Ishikawa (cell line): ENCODE measurements at regions not wholly inside any gene's neighbourhood (a gene's known extent, or its start where the extent isn't known, plus 50 kb on each side); places are given as distances from the start of the nearest gene placed in this dataset.

ENCODE experiments used
- CEBPB ChIP-seq: IDR thresholded peaks from 2 replicates; pipeline ENCODE4 v1.6.1; 2012
- CREB1 ChIP-seq: IDR thresholded peaks from 2 replicates; pipeline ENCODE4 v1.6.1; 2012; ENCODE audit warnings: low read depth
- EGR1 ChIP-seq: IDR thresholded peaks from 2 replicates; pipeline ENCODE4 v1.6.1; 2012
- EP300 ChIP-seq: IDR thresholded peaks from 2 replicates; pipeline ENCODE4 v1.6.1; 2012; ENCODE audit warnings: borderline replicate concordance
- FOXM1 ChIP-seq: IDR thresholded peaks from 2 replicates; pipeline ENCODE4 v1.6.1; 2012; ENCODE audit warnings: low read depth, borderline replicate concordance
- NFIC ChIP-seq: IDR thresholded peaks from 2 replicates; pipeline ENCODE4 v1.6.1; 2012
- RAD21 ChIP-seq: IDR thresholded peaks from 2 replicates; pipeline ENCODE4 v1.6.1; 2012; ENCODE audit warnings: low read depth
- TAF1 ChIP-seq: IDR thresholded peaks from 2 replicates; pipeline ENCODE4 v1.6.1; 2012; ENCODE audit warnings: low read depth, mild to moderate bottlenecking
- TCF12 ChIP-seq: IDR thresholded peaks from 2 replicates; pipeline ENCODE4 v1.6.1; 2012; ENCODE audit warnings: low read depth
- TEAD4 ChIP-seq: IDR thresholded peaks from 2 replicates; pipeline ENCODE4 v1.6.1; 2012
- YY1 ChIP-seq: IDR thresholded peaks from 2 replicates; pipeline ENCODE4 v1.6.1; 2012; ENCODE audit warnings: low read depth
- ZBTB7A ChIP-seq: IDR thresholded peaks from 2 replicates; pipeline ENCODE4 v1.6.1; 2012; ENCODE audit warnings: low read depth
- TF ChIP-seq, protein P1 (sequence below): IDR thresholded peaks from 2 replicates; pipeline ENCODE4 v1.6.1; 2012
- TF ChIP-seq, protein P2 (sequence below): IDR thresholded peaks from 2 replicates; pipeline ENCODE4 v1.6.1; 2012; ENCODE audit warnings: low read depth, mild to moderate bottlenecking
- TF ChIP-seq, protein P3 (sequence below): IDR thresholded peaks from 2 replicates; pipeline ENCODE4 v1.6.1; 2012

DNA sequence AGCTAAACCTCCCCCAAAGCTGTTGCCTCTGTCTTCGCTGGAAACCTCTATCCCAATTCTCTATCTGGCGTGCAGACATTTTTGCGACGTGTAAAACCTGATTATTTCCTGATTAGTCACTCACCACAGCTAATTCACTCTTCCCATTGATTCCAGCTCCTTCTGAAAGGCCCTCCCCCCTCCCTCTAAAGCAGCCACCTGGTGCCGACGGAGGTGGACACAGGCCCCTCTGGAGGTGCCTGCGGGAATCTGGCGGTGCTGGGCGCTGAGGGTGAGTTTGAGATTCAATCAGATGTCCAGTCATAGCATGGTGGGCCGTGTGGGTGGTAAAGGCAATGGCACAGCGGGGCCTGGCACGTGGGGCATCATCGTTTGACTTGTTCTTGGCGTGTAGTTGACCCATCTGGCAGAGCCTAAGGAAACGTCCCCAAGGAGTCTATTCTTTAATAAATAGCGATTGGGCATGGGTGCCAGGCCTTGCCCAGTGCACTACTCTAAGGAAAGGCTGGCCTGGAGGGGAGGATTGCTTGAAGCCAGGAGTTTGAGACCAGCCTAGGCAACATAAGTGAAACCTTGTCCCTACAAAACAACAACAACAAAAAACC lies 271.1 kb upstream of the MVB12B start:
- TF ChIP-seq CREB1 (no peak), TCF12 (no peak), RAD21 (no peak), EP300 (no peak), YY1 (no peak)
- TF ChIP-seq, protein P1, sequence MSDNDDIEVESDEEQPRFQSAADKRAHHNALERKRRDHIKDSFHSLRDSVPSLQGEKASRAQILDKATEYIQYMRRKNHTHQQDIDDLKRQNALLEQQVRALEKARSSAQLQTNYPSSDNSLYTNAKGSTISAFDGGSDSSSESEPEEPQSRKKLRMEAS: no peak
- TF ChIP-seq, protein P2, sequence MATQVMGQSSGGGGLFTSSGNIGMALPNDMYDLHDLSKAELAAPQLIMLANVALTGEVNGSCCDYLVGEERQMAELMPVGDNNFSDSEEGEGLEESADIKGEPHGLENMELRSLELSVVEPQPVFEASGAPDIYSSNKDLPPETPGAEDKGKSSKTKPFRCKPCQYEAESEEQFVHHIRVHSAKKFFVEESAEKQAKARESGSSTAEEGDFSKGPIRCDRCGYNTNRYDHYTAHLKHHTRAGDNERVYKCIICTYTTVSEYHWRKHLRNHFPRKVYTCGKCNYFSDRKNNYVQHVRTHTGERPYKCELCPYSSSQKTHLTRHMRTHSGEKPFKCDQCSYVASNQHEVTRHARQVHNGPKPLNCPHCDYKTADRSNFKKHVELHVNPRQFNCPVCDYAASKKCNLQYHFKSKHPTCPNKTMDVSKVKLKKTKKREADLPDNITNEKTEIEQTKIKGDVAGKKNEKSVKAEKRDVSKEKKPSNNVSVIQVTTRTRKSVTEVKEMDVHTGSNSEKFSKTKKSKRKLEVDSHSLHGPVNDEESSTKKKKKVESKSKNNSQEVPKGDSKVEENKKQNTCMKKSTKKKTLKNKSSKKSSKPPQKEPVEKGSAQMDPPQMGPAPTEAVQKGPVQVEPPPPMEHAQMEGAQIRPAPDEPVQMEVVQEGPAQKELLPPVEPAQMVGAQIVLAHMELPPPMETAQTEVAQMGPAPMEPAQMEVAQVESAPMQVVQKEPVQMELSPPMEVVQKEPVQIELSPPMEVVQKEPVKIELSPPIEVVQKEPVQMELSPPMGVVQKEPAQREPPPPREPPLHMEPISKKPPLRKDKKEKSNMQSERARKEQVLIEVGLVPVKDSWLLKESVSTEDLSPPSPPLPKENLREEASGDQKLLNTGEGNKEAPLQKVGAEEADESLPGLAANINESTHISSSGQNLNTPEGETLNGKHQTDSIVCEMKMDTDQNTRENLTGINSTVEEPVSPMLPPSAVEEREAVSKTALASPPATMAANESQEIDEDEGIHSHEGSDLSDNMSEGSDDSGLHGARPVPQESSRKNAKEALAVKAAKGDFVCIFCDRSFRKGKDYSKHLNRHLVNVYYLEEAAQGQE: no peak

DNA sequence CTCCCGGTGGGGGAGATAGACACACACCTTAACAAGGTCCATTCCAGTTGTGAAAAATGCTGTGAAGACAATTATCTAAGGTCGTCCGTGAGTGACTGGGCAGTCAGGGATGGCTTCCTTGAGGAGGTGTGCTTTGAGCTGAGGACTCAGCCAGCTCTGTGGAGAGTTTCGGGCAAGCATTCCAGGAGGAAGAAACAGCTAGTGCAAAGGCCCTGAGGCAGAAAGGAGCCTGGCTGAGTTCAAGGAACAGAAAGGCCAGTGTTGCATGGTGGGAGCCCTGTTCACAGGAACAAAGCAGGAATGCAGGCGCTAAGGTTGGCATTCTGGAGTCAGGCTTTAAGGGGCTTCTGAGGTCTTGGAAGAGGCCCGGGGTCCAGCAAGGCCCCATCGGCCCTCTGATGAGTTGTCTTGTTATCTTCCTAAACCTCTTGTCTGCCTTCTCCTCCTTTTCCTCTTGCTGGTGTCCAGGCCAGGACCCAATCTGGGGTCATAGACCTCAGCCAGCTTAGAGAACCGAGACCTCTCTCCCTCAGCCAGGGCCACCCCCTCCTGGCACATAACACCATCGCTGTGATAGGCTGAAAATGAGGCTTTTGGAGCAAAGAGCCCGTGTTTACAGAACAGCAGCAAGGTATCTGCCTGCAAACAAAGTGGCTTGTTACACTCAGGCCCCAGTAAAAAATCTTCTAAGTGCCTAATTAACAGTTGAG lies 270.2 kb upstream of the MVB12B start:
- TF ChIP-seq RAD21 (no peak), YY1 (no peak), ZBTB7A (no peak), EGR1 (no peak), CREB1 (no peak), TEAD4 (no peak), CEBPB (no peak)

DNA sequence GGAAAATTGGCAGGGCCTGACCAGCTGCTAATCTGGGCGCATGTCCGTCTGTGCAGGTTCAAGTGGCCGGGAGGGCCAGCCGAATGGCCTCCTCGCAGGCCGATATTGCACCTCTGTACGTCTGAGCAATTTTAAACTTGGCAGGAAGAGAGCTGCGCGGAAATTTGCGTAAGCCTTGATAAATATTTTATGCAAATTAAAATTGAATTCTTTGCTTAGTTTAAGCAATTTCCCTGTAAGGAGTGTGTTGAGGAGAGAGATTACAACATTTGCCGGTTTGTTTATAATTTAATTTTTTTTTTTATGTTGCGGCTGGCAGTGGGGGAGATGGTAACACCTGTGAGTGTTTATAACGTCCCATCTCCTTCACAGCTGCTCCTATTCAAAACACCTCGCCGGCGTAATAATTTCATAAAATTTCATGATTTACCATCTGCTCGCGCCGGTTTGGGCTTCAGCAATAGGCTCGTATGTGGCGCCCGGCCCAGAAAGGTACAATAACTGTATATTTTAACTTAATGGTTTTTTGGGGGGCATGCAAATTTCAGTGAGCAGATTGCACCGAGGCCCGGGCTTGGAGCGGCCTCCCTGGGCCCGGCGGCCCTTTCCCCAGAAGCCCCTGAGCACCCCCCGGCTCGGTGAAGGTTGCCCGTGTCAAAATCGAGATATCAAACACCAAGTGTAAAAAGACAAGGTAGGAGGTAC lies 269.4 kb upstream of the MVB12B start:
- TF ChIP-seq ZBTB7A (no peak), TCF12 (no peak), CREB1 (no peak), YY1 (no peak), RAD21 (no peak), CEBPB (no peak), EP300 (no peak)

DNA sequence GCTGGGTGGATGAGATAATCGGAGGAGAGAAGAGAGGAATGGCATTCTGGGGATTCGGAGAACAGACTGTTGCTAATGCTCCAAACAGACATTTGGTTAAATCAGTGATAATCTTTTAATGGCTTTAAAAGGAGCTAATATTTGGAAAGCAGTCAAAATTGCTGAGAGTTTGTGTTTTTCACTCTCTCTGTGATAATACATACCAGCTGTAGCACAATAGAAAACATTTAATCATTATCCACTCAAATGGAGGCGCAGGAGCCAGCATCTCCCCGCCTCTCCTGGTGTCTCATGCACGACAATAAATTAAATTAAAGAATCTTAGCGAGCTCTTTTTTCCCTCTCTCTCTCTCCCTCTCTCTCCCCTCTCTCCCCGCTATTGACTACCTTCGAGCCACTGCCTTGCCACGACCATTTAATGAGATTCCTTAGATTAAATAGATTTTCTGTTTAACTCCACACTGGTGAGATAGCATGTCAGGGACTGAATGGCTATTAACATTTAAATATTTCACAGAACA lies 268.6 kb upstream of the MVB12B start:
- no peak for TF ChIP-seq NFIC
- TF ChIP-seq, protein P3, sequence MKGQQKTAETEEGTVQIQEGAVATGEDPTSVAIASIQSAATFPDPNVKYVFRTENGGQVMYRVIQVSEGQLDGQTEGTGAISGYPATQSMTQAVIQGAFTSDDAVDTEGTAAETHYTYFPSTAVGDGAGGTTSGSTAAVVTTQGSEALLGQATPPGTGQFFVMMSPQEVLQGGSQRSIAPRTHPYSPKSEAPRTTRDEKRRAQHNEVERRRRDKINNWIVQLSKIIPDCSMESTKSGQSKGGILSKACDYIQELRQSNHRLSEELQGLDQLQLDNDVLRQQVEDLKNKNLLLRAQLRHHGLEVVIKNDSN: no peak

DNA sequence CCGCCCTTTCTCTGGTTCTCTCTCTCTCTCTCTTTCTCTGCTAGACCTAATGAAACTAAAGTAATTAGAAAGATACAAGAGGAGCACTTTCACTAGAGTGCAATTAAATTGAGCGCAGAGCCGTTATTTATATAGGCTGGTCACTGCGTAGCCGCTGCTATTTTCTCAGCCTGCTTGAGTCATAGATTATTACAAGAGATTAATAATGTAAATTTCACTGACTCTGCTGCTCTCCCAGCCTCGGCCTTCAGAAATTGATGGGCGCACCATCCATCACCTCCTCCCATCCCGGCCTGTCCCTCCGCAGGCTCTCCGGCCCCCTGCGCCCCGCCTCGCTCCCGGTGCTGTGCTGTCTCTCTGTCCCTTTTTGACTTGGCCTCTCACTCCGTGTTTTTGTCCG lies 268.0 kb upstream of the MVB12B start:
- TF ChIP-seq TEAD4: no peak
- TF ChIP-seq FOXM1: no peak
- TF ChIP-seq RAD21: no peak
- TF ChIP-seq, protein P1: no peak
- TF ChIP-seq, protein P2: no peak
- TF ChIP-seq TAF1: no peak
- TF ChIP-seq, protein P3: no peak
- TF ChIP-seq EP300: no peak
- TF ChIP-seq TCF12: no peak
- TF ChIP-seq NFIC: no peak
- TF ChIP-seq CEBPB: no peak
- no peak for TF ChIP-seq YY1
- no peak for TF ChIP-seq ZBTB7A

DNA sequence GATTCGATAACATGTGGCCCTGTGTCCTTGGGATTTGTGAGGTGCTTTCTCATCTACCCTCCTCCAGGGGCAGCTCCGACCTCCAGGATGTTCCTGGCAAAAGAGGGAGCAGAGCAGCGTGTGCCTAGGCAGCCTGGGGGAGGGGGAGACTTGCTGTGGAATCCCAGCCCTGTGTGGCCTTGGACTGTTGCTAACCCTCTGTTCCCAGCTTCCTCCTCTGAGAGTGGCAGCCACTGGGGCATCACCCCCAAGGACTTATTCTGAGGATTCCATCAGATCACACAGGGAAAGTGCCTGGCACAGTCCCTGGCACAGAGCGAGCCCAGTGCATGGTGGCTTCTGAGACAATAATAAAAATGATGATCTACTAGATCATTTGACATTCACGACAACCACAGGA lies 265.1 kb upstream of the MVB12B start:
- TF ChIP-seq YY1 (no peak), FOXM1 (no peak), TAF1 (no peak), CREB1 (no peak)
- TF ChIP-seq, protein P2: no peak
